H1 (cell line): ENCODE measurements at regions not wholly inside any gene's neighbourhood (a gene's known extent, or its start where the extent isn't known, plus 50 kb on each side); places are given as distances from the start of the nearest gene placed in this dataset.

Source experiments
- ASH2L ChIP-seq: fragments of 200-600, 300-600 bp; sonication (generic); IDR thresholded peaks from one replicate; pipeline ENCODE4 v1.7.1; 2017; ENCODE audit warnings: low read length
- BRCA1 ChIP-seq: IDR thresholded peaks from 2 replicates; pipeline ENCODE4 v1.6.1; 2012; ENCODE audit warnings: low read depth, low read length, improper control_type of control experiment
- CHD7 ChIP-seq: fragments of 300-600 bp; sonication (generic); IDR thresholded peaks from 2 replicates; pipeline ENCODE4 v1.7.1; 2012; ENCODE audit warnings: low read length, moderate library complexity, mild to moderate bottlenecking, inconsistent platforms; ENCODE audit not compliant: insufficient replicate concordance
- KDM4A ChIP-seq: IDR thresholded peaks from one replicate; pipeline ENCODE4 v1.7.1; 2012; ENCODE audit warnings: low read depth, mild to moderate bottlenecking, moderate library complexity, low read length, inconsistent platforms; ENCODE audit not compliant: severe bottlenecking

DNA sequence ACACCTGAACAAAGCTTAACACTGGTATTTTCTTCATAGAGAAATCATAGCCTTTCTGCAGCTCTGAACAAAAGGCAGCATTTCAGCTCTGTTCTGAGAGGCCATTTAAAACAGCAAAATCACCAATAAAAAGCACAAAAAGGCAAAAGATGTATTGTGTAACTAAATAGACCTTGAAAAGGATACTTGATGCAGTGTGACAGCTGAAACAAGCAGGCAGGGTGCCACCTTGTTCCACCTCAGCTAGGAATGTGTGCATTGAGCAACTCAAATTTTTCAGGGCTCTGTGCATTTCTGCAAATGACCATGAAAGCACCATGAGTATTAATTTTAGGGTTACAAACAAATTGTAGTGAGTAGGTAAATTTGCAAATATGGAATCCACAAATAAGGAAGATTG is 65.8 kb downstream of the RHOU start (continued):
- TF ChIP-seq ASH2L (no peak), BRCA1 (no peak), CHD7 (no peak), KDM4A (no peak)
- TF ChIP-seq, all 59 proteins: peak for 0
